Esophagus (tissue), 2 donors: ENCODE measurements at regions not wholly inside any gene's neighbourhood (a gene's known extent, or its start where the extent isn't known, plus 50 kb on each side); places are given as distances from the start of the nearest gene placed in this dataset.

Experiments used
- H3K27ac ChIP-seq, 2 donors: one replicate each; pipeline ENCODE4 v1.5.1; 2013; ENCODE audit warnings: low read depth in 2 of 2, mild to moderate bottlenecking in 2 of 2, inconsistent platforms in 1 of 2, low read length in 1 of 2, moderate library complexity in 1 of 2
- H3K27me3 ChIP-seq, 2 donors: one replicate each; pipeline ENCODE4 v1.6.1; 2013; ENCODE audit warnings: low read length in 2 of 2, control low read depth in 1 of 2, mild to moderate bottlenecking in 1 of 2; ENCODE audit not compliant: insufficient read depth in 2 of 2, control insufficient read depth in 1 of 2
- H3K36me3 ChIP-seq, 2 donors: one replicate each; pipeline ENCODE4 v1.6.1; 2013; ENCODE audit warnings: low read length in 1 of 2; ENCODE audit not compliant: control insufficient read depth in 2 of 2, insufficient read depth in 2 of 2
- H3K4me1 ChIP-seq, 2 donors: one replicate each; pipeline ENCODE4 v1.6.1; 2013; ENCODE audit warnings: low read length in 1 of 2; ENCODE audit not compliant: control insufficient read depth in 2 of 2, insufficient read depth in 2 of 2
- H3K4me3 ChIP-seq, 2 donors: one replicate each; pipeline ENCODE4 v1.5.1; 2013; ENCODE audit warnings: low read length in 2 of 2, mild to moderate bottlenecking in 2 of 2, low read depth in 1 of 2, moderate library complexity in 1 of 2
- H3K9me3 ChIP-seq, 2 donors: one replicate each; pipeline ENCODE4 v1.6.1; 2013; ENCODE audit warnings: mild to moderate bottlenecking in 2 of 2, low read depth in 1 of 2, low read length in 1 of 2, moderate library complexity in 1 of 2; ENCODE audit not compliant: control insufficient read depth in 2 of 2, insufficient read depth in 1 of 2
- WGBS, 2 donors: extraction: QIAGEN DNeasy Blood & Tissue Kit; methylation state at CpG; one replicate each; pipeline ENCODE4 v1.1.7; 2013; 5-methylcytosine and 5-hydroxymethylcytosine counted together
- donor health status: healthy with polysubstance abuse.
- donor health status: Bipolar disorder and iron deficiency.

DNA sequence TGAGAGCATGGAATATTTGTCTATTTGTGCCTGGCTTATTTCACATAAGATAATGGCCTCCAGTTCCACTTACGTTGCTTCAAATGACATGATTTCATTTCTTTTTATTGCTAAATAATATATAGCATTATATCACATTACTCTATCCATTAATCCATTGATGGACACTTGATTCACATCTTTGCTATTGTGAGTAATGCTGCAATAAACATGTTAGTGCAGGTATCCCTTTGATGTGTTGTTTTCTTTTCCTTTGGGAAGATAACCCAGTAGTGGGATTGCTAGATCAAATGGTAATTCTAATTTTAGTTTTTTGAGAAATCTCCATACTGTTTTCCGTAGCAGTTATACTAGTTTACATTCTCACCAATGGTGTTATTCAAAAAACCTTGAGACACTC, 1343.3 kb upstream of the TMEFF2 start:
- WGBS, 2 donors: 65 to 80% methylated on average over 2 of the region's 2 CpGs
- no peak overlapping the region for H3K4me3 ChIP-seq
- no peaks in the 10 kb centered on the region for H3K27me3 ChIP-seq
- no peaks in the 10 kb centered on the region for H3K4me1 ChIP-seq
- H3K9me3 ChIP-seq: no peaks in the 10 kb centered on the region
- no peaks in the 10 kb centered on the region for H3K36me3 ChIP-seq
- no peak overlapping the region for H3K27ac ChIP-seq

- Histone ChIP-seq H3K9me3 (no peaks in the 10 kb centered on the region), H3K36me3 (no peaks in the 10 kb centered on the region), H3K27me3 (no peaks in the 10 kb centered on the region), H3K4me1 (no peaks in the 10 kb centered on the region), H3K4me3 (no peak overlapping the region), H3K27ac (no peak overlapping the region)
- WGBS, 2 donors: 91 to 96% methylated on average over 2 of the region's 2 CpGs
These were observed 1342.8 kb upstream of the TMEFF2 start for GRCh38 chr2:193537531-193537930.

DNA sequence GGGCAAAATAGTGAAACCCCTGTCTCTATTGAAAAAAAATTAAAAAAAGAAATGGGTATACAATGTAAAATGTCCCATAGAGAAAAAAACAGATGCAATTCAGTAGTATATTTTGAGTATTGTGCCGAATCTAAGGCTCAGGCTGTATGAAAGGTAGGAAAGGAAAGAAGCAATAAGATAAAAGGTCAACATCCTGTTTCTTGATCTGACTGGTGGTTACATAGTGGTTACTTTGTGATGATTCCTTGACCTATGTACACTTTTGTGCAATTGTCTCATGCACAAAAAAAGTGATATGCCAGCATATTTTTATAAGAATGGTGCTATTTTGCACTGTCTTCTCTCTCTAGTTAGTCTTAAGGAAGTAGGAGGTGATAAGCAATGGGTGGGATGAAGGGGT, 1333.7 kb upstream of the TMEFF2 start:
- Histone ChIP-seq H3K4me3 (no peak overlapping the region), H3K27me3 (no peaks in the 10 kb centered on the region), H3K4me1 (no peaks in the 10 kb centered on the region), H3K36me3 (no peaks in the 10 kb centered on the region), H3K27ac (no peak overlapping the region), H3K9me3 (no peaks in the 10 kb centered on the region)
- WGBS, 2 donors: 74 to 76% methylated on average over 1 of the region's 1 CpG

GRCh38 chr2:193527146-193527545, 1332.4 kb upstream of the TMEFF2 start:
- WGBS, 2 donors: 20 to 27% methylated on average over 3 of the region's 3 CpGs

DNA sequence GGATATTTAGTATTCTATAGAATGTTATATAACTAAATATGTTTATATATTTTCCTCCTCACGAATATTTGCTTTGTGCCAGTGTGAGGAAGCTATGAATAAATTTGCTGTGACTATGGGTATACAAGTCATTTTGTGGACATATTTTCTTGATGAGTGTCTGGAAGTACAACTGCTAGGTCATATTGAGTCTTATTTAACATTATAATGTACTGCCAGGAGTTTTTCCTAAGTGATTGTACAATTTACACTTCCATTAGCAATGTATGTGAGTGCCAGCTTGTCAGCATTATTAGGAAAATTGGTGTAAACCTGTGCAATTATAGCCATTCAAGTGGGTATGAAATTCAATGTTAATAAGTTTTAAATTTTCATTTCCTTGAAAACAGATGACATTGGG, 1328.9 kb upstream of the TMEFF2 start:
- no peaks in the 10 kb centered on the region for H3K4me1 ChIP-seq
- no peak overlapping the region for H3K27ac ChIP-seq
- H3K27me3 ChIP-seq: no peaks in the 10 kb centered on the region
- H3K4me3 ChIP-seq: no peak overlapping the region
- no peaks in the 10 kb centered on the region for H3K36me3 ChIP-seq
- WGBS, 2 donors: 82% methylated on average over 1 of the region's 1 CpG
- no peaks in the 10 kb centered on the region for H3K9me3 ChIP-seq

More at GRCh38 chr2:193527146-193527545, 1332.4 kb upstream of the TMEFF2 start:
- H3K27ac ChIP-seq: no peak overlapping the region
- H3K27me3 ChIP-seq: no peaks in the 10 kb centered on the region
- no peaks in the 10 kb centered on the region for H3K9me3 ChIP-seq
- no peaks in the 10 kb centered on the region for H3K4me1 ChIP-seq
- H3K36me3 ChIP-seq: no peaks in the 10 kb centered on the region
- no peak overlapping the region for H3K4me3 ChIP-seq

DNA sequence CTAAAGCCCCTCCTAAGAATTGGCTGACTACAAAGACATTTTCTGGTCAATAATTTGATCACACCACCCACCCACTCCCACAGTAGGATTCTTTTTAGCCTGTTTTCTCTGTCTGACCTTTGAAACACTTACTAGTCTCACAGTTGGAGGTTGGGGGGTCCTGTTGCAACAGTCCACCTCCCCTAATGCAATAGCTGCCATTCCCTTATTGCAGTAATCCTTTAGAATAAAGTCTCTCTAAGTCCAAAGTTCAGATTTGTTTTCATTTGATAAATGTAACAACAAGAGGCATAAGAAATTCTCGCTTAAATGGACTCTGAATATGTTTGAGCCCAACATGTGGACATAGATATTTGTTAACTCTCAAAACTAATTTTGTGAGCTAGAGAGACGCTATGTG, 1326.8 kb upstream of the TMEFF2 start:
- Histone ChIP-seq H3K36me3 (no peaks in the 10 kb centered on the region), H3K9me3 (no peaks in the 10 kb centered on the region), H3K4me3 (no peak overlapping the region), H3K27me3 (no peaks in the 10 kb centered on the region), H3K4me1 (no peaks in the 10 kb centered on the region), H3K27ac (no peak overlapping the region)
- 67 to 90% methylated on average over 2 of the region's 2 CpGs for WGBS, 2 donors

GRCh38 chr2:193520709-193521458, 1326.2 kb upstream of the TMEFF2 start:
- no peaks in the 10 kb centered on the region for H3K9me3 ChIP-seq
- no peaks in the 10 kb centered on the region for H3K27me3 ChIP-seq
- H3K4me1 ChIP-seq: no peaks in the 10 kb centered on the region
- no peak overlapping the region for H3K27ac ChIP-seq
- no peak overlapping the region for H3K4me3 ChIP-seq
- 67 to 71% methylated on average over 5 of the region's 5 CpGs for WGBS, 2 donors
- H3K36me3 ChIP-seq: no peaks in the 10 kb centered on the region

DNA sequence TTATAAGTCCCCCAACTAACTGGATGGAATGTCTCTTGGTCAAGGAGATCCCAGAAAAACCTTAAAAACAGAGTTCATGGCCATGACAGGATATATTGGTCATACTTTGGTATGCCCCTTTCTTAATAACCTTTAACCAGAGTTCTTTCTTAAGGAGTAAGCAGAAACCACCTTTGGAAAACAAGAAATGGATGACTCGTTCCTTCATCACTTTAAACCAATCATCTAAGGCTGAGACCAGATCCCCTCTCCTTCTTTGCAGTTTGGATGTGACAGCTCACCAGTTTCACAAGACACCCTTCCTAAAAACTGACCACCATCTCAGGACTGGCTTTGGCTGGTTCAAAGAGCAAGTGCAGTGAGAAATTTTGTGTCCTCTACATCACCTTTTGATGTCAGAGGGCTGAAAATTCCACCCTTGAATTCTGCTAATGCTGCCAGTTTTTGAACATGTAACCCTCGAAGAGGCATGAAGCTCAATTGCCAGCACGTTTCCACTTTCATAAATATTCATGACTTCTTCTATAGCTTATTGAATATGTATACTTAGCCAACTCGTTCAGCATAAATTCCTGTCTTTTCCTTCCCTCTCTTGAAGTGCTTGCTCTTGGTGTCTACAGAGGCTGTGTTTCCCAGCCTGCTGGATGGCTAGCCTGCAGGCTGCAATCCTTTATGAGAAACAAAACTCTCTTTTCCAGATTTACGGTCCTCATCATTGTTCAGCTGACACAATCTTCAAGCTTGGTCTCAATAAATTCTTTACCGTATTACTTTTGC, 1323.5 kb upstream of the TMEFF2 start:
- H3K36me3 ChIP-seq: no peaks in the 10 kb centered on the region

GRCh38 chr2:193517615-193518014, 1322.9 kb upstream of the TMEFF2 start:
- no peaks in the 10 kb centered on the region for H3K36me3 ChIP-seq
- no peaks in the 10 kb centered on the region for H3K27me3 ChIP-seq
- no peaks in the 10 kb centered on the region for H3K4me1 ChIP-seq
- 33 to 42% methylated on average over 1 of the region's 1 CpG for WGBS, 2 donors
- H3K27ac ChIP-seq: no peak overlapping the region
- no peaks in the 10 kb centered on the region for H3K9me3 ChIP-seq
- H3K4me3 ChIP-seq: no peak overlapping the region

More for the DNA sequence above, 1323.5 kb upstream of the TMEFF2 start:
- Histone ChIP-seq H3K27me3 (no peaks in the 10 kb centered on the region), H3K4me1 (no peaks in the 10 kb centered on the region), H3K27ac (no peak overlapping the region), H3K4me3 (no peak overlapping the region), H3K9me3 (no peaks in the 10 kb centered on the region)
- 72 to 80% methylated on average over 6 of the region's 6 CpGs for WGBS, 2 donors
